A549 (cell line): ENCODE measurements at regions not wholly inside any gene's neighbourhood (a gene's known extent, or its start where the extent isn't known, plus 50 kb on each side); places are given as distances from the start of the nearest gene placed in this dataset.
"Not testable (repeated sequence)": the region's sequence is repeated elsewhere in the genome, so short reads cannot be mapped to it uniquely, and the experiment has no call there.

Experiments used
- ATAC-seq, 2 experiments: fragments of 200-7000 bp in 1 of 2; fragments of >200 bp in 1 of 2; cut with Nextera tagmentation in 1 of 2; cut with Tn5 transposase in 1 of 2; 3 replicates each; pipeline versions ENCODE4 v1.8.0 to v1.9.1; 2018 to 2020; ENCODE audit warnings: mild to moderate bottlenecking in 1 of 2, moderate library complexity in 1 of 2
- CTCF ChIA-PET: fragments of 300-600 bp; sonication (Branson Sonifier 250); formaldehyde crosslinking; extraction: SDS; loops from one replicate; lab custom pipeline; 2021; ENCODE audit warnings: antibody characterized with exemption, inconsistent platforms; lab: Yijun Ruan, JAX
- POLR2A ChIA-PET: fragments of 350-600 bp; formaldehyde crosslinking; extraction: SDS; loops from one replicate; lab custom pipeline; 2021; ENCODE audit warnings: antibody characterized with exemption, inconsistent platforms; lab: Yijun Ruan, JAX
- DNase-seq, 2 experiments: peaks; one replicate each; pipeline versions ENCODE4 v3.0.0 to v3.0.0-alpha.2; 2011 to 2016; ENCODE audit warnings: low read depth in 1 of 2, low spot score in 1 of 2
- FAIRE-seq: peaks from 2 replicates; lab custom pipeline; 2011; peaks lifted over from hg19 to GRCh38; lab: Jason Lieb, UNC
- H3K27ac ChIP-seq, 2 experiments: fragments of >200 bp; sonication (Bioruptor Twin); formaldehyde crosslinking; 3 replicates each; pipeline ENCODE4 v1.5.1; 2016 to 2017
- H3K4me1 ChIP-seq: fragments of >200 bp; sonication (Bioruptor Twin); formaldehyde crosslinking; 3 replicates; pipeline ENCODE4 v1.6.1; 2016
- H3K4me2 ChIP-seq: fragments of >200 bp; sonication (Bioruptor Twin); formaldehyde crosslinking; 3 replicates; pipeline ENCODE4 v1.6.1; 2016
- H3K4me3 ChIP-seq: fragments of >200 bp; sonication (Bioruptor Twin); formaldehyde crosslinking; 3 replicates; pipeline ENCODE4 v1.5.1; 2016
- H3K9me3 ChIP-seq: fragments of >200 bp; sonication (Bioruptor Twin); formaldehyde crosslinking; 3 replicates; pipeline ENCODE4 v1.6.1; 2016
- BHLHE40 ChIP-seq: IDR thresholded peaks from 2 replicates; pipeline ENCODE4 v1.6.1; 2012; ENCODE audit warnings: low read depth, low read length, inconsistent platforms
- CBX2 ChIP-seq: fragments of 200-600 bp; sonication (generic); IDR thresholded peaks from 2 replicates; pipeline ENCODE4 v1.6.1; 2016; ENCODE audit warnings: low read depth, mild to moderate bottlenecking, borderline replicate concordance
- CHD2 ChIP-seq: fragments of 150-350 bp; IDR thresholded peaks from 2 replicates; pipeline ENCODE4 v1.6.1; 2014; ENCODE audit warnings: low read length; ENCODE audit not compliant: partially characterized antibody
- CHD4 ChIP-seq: fragments of 200-600 bp; sonication (generic); IDR thresholded peaks from 2 replicates; pipeline ENCODE4 v1.6.1; 2016; ENCODE audit warnings: antibody characterized with exemption, mild to moderate bottlenecking, borderline replicate concordance
- EHMT2 ChIP-seq: fragments of 200-600 bp; sonication (generic); IDR thresholded peaks from 2 replicates; pipeline ENCODE4 v1.6.1; 2016; ENCODE audit warnings: antibody characterized with exemption, low read depth, mild to moderate bottlenecking, moderate library complexity
- EP300 ChIP-seq, 2 experiments: fragments of >200 bp; sonication (Bioruptor Twin); formaldehyde crosslinking; IDR thresholded peaks; 2 replicates in 1 of 2; 3 replicates in 1 of 2; pipeline ENCODE4 v1.6.1; 2016 to 2017
- FOSL2 ChIP-seq, 2 experiments: fragments of 450-650 bp in 1 of 2; fragments of >200 bp in 1 of 2; sonication (Bioruptor Twin) in 1 of 2; formaldehyde crosslinking; IDR thresholded peaks; 2 replicates each; pipeline versions ENCODE4 v1.5.0 to v1.6.1; 2016 to 2020; ENCODE audit warnings: mild to moderate bottlenecking in 1 of 2, moderate library complexity in 1 of 2
- FOXS1 ChIP-seq: fragments of 250-450 bp; sonication (Bioruptor Pico); IDR thresholded peaks from 2 replicates; pipeline ENCODE4 v1.5.0; 2020; ENCODE audit warnings: mild to moderate bottlenecking, moderate library complexity
- GATA3 ChIP-seq: IDR thresholded peaks from 2 replicates; pipeline ENCODE4 v1.6.1; 2012; ENCODE audit warnings: borderline replicate concordance
- HEYL ChIP-seq: fragments of 250-450 bp; sonication (Bioruptor Pico); IDR thresholded peaks from 2 replicates; pipeline ENCODE4 v1.8.0; 2021; ENCODE audit warnings: mild to moderate bottlenecking, moderate library complexity
- HMGXB4 ChIP-seq: fragments of 250-450 bp; sonication (Bioruptor Pico); IDR thresholded peaks from 2 replicates; pipeline ENCODE4 v1.5.0; 2021; ENCODE audit warnings: mild to moderate bottlenecking, moderate library complexity, borderline replicate concordance
- JUNB ChIP-seq: fragments of >200 bp; sonication (Bioruptor Twin); formaldehyde crosslinking; IDR thresholded peaks from 2 replicates; pipeline ENCODE4 v1.6.1; 2016
- MAFK ChIP-seq: fragments of 450-650 bp; IDR thresholded peaks from 2 replicates; pipeline ENCODE4 v1.6.1; 2014; ENCODE audit not compliant: partially characterized antibody
- MAZ ChIP-seq: fragments of 150-350 bp; IDR thresholded peaks from 2 replicates; pipeline ENCODE4 v1.6.1; 2014; ENCODE audit warnings: antibody characterized with exemption, low read depth, low read length, borderline replicate concordance
- MYC ChIP-seq: IDR thresholded peaks from 2 replicates; pipeline ENCODE4 v1.6.1; 2012; ENCODE audit warnings: mild to moderate bottlenecking, inconsistent platforms, low read length, improper control_type of control experiment, borderline replicate concordance
- NPAS2 ChIP-seq: fragments of 250-450 bp; sonication (Bioruptor Pico); IDR thresholded peaks from 2 replicates; pipeline ENCODE4 v1.8.0; 2022; ENCODE audit warnings: mild to moderate bottlenecking, moderate library complexity, borderline replicate concordance
- NR3C1 ChIP-seq: fragments of >200 bp; sonication (Bioruptor Twin); formaldehyde crosslinking; IDR thresholded peaks from 3 replicates; pipeline ENCODE4 v1.6.1; 2017
- PHF8 ChIP-seq: fragments of 200-600 bp; sonication (generic); IDR thresholded peaks from 2 replicates; pipeline ENCODE4 v1.6.1; 2016; ENCODE audit warnings: low read depth, mild to moderate bottlenecking, antibody characterized with exemption, moderate library complexity, borderline replicate concordance
- POLR2A ChIP-seq: IDR thresholded peaks from 2 replicates; pipeline ENCODE4 v1.6.1; 2012; ENCODE audit warnings: mild to moderate bottlenecking, low read length
- POLR2AphosphoS2 ChIP-seq: conservative IDR thresholded peaks from 2 replicates; pipeline ENCODE4 v1.6.1; 2012; ENCODE audit warnings: low read length, improper control_type of control experiment, inconsistent platforms
- RAD21 ChIP-seq, 2 experiments: fragments of >200 bp in 1 of 2; sonication (Bioruptor Twin) in 1 of 2; formaldehyde crosslinking in 1 of 2; IDR thresholded peaks in 1 of 2; conservative IDR thresholded peaks in 1 of 2; 2 replicates in 1 of 2; 3 replicates in 1 of 2; pipeline ENCODE4 v1.6.1; 2012 to 2018; ENCODE audit warnings: inconsistent platforms in 1 of 2
- RARB ChIP-seq: fragments of 250-450 bp; sonication (Bioruptor Pico); IDR thresholded peaks from 2 replicates; pipeline ENCODE4 v1.8.0; 2021; ENCODE audit warnings: mild to moderate bottlenecking, moderate library complexity
- REST ChIP-seq: fragments of 200-600 bp; sonication (generic); IDR thresholded peaks from 2 replicates; pipeline ENCODE4 v1.6.1; 2016; ENCODE audit warnings: antibody characterized with exemption, mild to moderate bottlenecking, moderate library complexity
- RNF2 ChIP-seq: fragments of 200-600 bp; sonication (generic); IDR thresholded peaks from 2 replicates; pipeline ENCODE4 v1.6.1; 2016; ENCODE audit warnings: low read depth, mild to moderate bottlenecking, antibody characterized with exemption, moderate library complexity, borderline replicate concordance
- SMC3 ChIP-seq: fragments of >200 bp; sonication (Bioruptor Twin); formaldehyde crosslinking; IDR thresholded peaks from 3 replicates; pipeline ENCODE4 v1.6.1; 2018; ENCODE audit warnings: inconsistent platforms
- SREBF2 ChIP-seq: fragments of 450-650 bp; IDR thresholded peaks from 2 replicates; pipeline ENCODE4 v1.6.1; 2014; ENCODE audit warnings: mild to moderate bottlenecking, moderate library complexity
- TFCP2L1 ChIP-seq: fragments of 250-450 bp; sonication (Bioruptor Pico); IDR thresholded peaks from 2 replicates; pipeline ENCODE4 v1.5.0; 2021; ENCODE audit warnings: mild to moderate bottlenecking
- ZNF302 ChIP-seq: fragments of 250-450 bp; sonication (Bioruptor Pico); IDR thresholded peaks from 2 replicates; pipeline ENCODE4 v1.9.0; 2021; ENCODE audit warnings: inconsistent platforms, mild to moderate bottlenecking, moderate library complexity
- WGBS: methylation state at CpG from one replicate; pipeline ENCODE4 v1.1.6; 2017; ENCODE audit errors: missing lambda C conversion rate; 5-methylcytosine and 5-hydroxymethylcytosine counted together
- TF ChIP-seq, protein P1 (sequence below): fragments of >200 bp; sonication (Bioruptor Twin); formaldehyde crosslinking; IDR thresholded peaks from 2 replicates; pipeline ENCODE4 v1.6.1; 2016
- TF ChIP-seq, protein P2 (sequence below): IDR thresholded peaks from 2 replicates; pipeline ENCODE4 v1.6.1; 2012; ENCODE audit warnings: low read depth, borderline replicate concordance

DNA sequence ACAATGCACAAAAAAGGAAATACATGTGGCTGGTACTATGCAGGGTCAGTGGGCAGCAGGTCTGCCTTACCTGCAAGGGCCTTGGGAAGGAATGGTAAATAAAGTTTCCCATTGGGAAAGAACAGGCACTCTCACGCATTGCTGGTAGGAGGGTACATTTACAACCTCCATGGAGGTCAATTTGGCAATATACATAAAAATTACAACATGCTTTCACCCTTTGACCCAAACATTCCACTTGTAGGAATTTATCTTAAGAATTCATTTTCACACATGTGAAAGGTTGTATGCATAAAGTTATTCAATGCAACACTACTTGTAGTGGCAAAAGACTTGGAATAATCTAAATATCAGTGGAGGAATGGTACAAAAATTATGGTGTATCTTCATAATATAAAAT, 216.4 kb downstream of the DLEU7 start:
- no peak for FAIRE-seq
- POLR2A ChIA-PET = no interaction called here
- 73% methylated on average over 1 of the region's 1 CpG for WGBS
- TF ChIP-seq, protein P1, sequence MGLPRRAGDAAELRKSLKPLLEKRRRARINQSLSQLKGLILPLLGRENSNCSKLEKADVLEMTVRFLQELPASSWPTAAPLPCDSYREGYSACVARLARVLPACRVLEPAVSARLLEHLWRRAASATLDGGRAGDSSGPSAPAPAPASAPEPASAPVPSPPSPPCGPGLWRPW = no peak
- TF ChIP-seq REST = no peak
- no peak for TF ChIP-seq EP300 (IDR thresholded peaks at IDR 0.05)
- no peak for TF ChIP-seq BHLHE40
- TF ChIP-seq RNF2 = no peak
- no peak for TF ChIP-seq HEYL (CRISPR knock-in tag)
- TF ChIP-seq RAD21 (conservative IDR thresholded peaks at IDR 0.05 in 1 of 2, IDR thresholded peaks at IDR 0.05 in 1 of 2) = no peak
- no peak for TF ChIP-seq ZNF302 (CRISPR knock-in tag)
- no peak for TF ChIP-seq RARB
- TF ChIP-seq FOXS1 (CRISPR knock-in tag) = no peak
- no peak for TF ChIP-seq JUNB
- no peak for TF ChIP-seq TFCP2L1 (CRISPR knock-in tag)
- TF ChIP-seq, protein P2, sequence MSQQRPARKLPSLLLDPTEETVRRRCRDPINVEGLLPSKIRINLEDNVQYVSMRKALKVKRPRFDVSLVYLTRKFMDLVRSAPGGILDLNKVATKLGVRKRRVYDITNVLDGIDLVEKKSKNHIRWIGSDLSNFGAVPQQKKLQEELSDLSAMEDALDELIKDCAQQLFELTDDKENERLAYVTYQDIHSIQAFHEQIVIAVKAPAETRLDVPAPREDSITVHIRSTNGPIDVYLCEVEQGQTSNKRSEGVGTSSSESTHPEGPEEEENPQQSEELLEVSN = no peak
- TF ChIP-seq CHD2 = no peak
- TF ChIP-seq NPAS2 (CRISPR knock-in tag) = no peak
- TF ChIP-seq NR3C1 = no peak
- no peak for TF ChIP-seq PHF8
- DNase-seq = no peak
- no peak overlapping the region for H3K4me3 ChIP-seq
- H3K4me1 ChIP-seq = no peaks in the 10 kb centered on the region
- CTCF ChIA-PET = no interaction called here
- no peak overlapping the region for H3K4me2 ChIP-seq
- H3K27ac ChIP-seq = no peak overlapping the region
- no peaks in the 10 kb centered on the region for H3K9me3 ChIP-seq
- no peak for ATAC-seq

DNA sequence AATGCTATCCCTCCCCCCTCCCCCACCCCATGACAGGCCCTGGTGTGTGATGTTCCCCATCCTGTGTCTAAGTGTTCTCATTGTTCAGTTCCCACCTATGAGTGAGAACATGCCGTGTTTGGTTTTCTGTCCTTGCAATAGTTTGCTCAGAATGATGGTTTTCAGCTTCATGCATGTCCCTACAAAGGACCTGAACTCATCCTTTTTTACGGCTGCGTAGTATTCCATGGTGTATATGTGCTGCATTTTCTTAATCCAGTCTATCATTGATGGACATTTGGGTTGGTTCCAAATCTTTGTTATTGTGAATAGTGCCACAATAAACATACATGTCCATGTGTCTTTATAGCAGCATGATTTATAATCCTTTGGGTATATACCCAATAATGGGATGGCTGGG, 215.0 kb downstream of the DLEU7 start:
- CTCF ChIA-PET, ATAC-seq: not testable (repeated sequence)

GRCh38 chr13:50629497-50629896, 214.0 kb downstream of the DLEU7 start:
- H3K9me3 ChIP-seq = no peaks in the 10 kb centered on the region
- ATAC-seq (no peak), DNase-seq (no peak), FAIRE-seq (no peak)
- H3K4me2 ChIP-seq = no peak overlapping the region
- no peak overlapping the region for H3K4me3 ChIP-seq
- WGBS = 62% methylated on average over 3 of the region's 3 CpGs
- ChIA-PET POLR2A (no interaction called here), CTCF (no interaction called here)
- no peaks in the 10 kb centered on the region for H3K4me1 ChIP-seq
- no peak overlapping the region for H3K27ac ChIP-seq
- TF ChIP-seq FOXS1 (CRISPR knock-in tag) (no peak), POLR2A (no peak), MAZ (no peak), SREBF2 (no peak), HMGXB4 (CRISPR knock-in tag) (no peak), CBX2 (no peak), SMC3 (no peak), NPAS2 (CRISPR knock-in tag) (no peak), POLR2AphosphoS2 (no peak), GATA3 (no peak), MYC (no peak), FOSL2 (IDR thresholded peaks at IDR 0.05) (no peak), FOSL2 (CRISPR knock-in tag; IDR thresholded peaks at IDR 0.05) (no peak), HEYL (CRISPR knock-in tag) (no peak), CHD4 (no peak), EHMT2 (no peak), NR3C1 (no peak), TFCP2L1 (CRISPR knock-in tag) (no peak), PHF8 (no peak), MAFK (no peak)

More for the DNA sequence above, 215.0 kb downstream of the DLEU7 start:
- H3K4me3 ChIP-seq, DNase-seq, H3K4me2 ChIP-seq, FAIRE-seq, H3K9me3 ChIP-seq, H3K27ac ChIP-seq, POLR2A ChIA-PET, H3K4me1 ChIP-seq: not testable (repeated sequence)
- WGBS = 63% methylated on average over 3 of the region's 3 CpGs
